ENCODE measurements at regions not wholly inside any gene's neighbourhood (a gene's known extent, or its start where the extent isn't known, plus 50 kb on each side); places are given as distances from the start of the nearest gene placed in this dataset.
"Not testable (repeated sequence)": the region's sequence is repeated elsewhere in the genome, so short reads cannot be mapped to it uniquely, and the experiment has no call there.

DNA sequence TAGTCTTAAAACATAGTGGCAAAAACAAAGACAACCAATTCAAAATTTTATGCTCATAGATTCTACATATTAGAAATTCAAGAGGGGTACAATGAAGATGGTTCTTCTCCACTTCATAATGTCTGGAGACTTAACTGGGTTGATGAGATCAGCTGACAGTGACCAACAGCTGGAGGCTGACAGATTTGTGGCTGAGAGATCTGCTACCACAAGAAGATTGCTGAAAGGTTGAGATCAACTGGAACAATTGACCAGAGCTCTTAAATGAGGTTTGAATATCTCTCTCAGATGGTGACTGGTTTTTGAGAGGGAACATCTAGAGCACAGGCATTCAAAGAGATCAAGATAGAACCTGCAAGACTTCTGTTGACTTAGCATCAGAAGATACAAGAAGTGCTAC lies 254.1 kb upstream of the ARPP21 start:
- DNase-seq (ENCODE audit: low read depth, low spot score) = no peak

- no peak for DNase-seq (ENCODE audit: low read depth, low spot score)
Measured at GRCh38 chr3:35389907-35390306, 249.4 kb upstream of the ARPP21 start.

- DNase-seq (ENCODE audit: low read depth, low spot score) = no peak
Measured at GRCh38 chr3:35392187-35392586, 247.1 kb upstream of the ARPP21 start.

DNA sequence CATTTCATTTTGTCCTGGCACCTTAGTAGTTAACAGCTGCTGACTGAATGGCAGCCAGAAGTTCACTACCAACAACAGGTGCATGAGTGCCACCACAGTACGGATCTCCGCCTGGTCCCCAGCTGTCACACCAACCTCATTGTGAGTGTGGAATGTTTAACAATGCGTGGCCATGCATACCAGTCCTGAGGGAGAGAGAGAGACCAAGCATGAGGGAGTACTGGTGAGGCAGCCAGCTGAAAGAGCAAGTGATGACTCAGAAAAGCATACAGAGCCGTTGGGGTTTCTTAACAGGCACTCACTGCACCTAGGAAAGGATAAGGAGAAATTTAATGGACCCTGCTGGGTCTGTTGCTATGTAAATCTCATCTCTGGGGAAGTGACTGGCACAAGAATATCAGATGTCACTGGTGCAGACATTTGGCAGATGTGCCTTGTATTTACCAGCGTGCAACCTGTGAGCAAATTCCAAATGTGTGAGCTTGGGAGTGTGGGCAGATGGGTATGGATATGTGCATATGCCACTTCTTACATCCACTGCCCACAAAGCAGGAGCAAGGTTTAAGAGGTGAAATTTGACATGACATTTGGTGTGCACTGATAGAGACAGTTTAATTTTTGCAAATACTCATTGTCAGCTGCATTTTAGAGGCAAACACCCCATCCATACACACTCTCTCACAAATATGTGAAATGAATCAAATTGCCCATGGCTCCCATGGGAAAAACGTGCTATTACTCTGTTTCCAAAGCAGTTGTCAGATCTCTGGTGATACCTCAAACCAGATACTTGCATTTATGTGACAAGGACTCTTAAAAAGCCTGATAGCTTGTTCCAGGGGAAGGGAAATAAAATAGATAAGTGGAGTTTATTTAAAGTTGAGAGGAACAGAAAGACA lies 245.2 kb upstream of the ARPP21 start:
- DNase-seq (ENCODE audit: low read depth, low spot score) = no peak

- no peak for DNase-seq (ENCODE audit: low read depth, low spot score)
Measured at GRCh38 chr3:35394905-35395304, 244.4 kb upstream of the ARPP21 start.

- no peak for DNase-seq (ENCODE audit: low read depth, low spot score)
Measured at GRCh38 chr3:35401671-35402070, 237.7 kb upstream of the ARPP21 start.

GRCh38 chr3:35404571-35404970 lies 234.8 kb upstream of the ARPP21 start:
- no peak for DNase-seq (ENCODE audit: low read depth, low spot score)

DNA sequence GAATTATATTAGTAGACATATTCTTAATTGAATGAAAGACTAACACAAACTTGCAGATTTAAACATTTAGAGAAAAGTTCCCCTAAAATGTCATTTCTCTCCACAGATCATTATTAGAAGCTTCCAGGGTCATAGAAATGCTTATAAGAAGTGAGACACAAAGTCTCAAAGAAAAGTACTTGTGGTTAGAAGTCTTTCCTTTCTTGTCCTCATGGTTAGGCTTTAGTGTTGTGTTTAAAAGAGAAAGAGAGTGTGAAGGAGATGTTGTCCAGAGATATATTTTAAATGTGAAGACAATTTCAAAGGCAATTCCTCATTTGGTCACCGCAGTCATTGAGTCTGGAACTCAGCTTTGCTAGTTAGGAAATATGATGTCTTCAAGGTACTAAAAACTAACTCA lies 230.4 kb upstream of the ARPP21 start:
- no peak for DNase-seq (ENCODE audit: low read depth, low spot score)

DNA sequence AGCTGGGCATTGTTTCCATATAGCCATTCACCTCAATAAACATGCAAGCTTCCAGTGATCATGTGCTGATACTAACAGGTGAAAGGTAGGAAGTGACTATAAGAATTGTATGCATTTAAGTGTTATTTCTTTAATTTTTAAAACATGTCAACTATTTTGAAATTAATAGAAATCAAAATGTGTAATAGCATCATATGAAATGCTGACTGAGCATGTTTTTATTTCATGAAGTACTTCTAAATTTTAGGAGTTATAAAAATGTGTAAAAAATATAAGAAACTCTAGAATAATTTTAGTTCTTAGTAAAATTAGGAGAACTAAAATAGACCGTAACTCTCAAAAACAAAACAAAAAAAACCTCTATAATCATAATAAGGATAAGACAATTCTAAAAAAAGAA lies 229.3 kb upstream of the ARPP21 start:
- no peak for DNase-seq (ENCODE audit: low read depth, low spot score)

DNA sequence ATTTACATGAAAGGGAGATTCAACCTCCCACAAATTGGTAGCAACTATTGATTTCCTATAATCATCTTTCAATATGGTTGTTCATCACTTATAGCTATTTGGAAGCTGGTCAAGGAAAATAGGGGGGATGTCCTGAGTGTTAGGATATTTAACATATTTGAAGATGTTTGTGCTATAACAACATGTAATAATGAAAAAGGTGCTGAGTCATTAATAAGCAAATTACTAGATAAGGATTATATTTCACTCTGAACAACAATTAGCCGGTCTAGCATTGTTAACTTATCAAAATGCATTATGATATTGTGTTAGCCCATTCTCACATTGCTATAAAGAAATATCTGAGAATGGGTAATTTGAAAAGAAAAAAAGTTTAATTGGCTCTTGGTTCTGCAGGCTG lies 225.8 kb upstream of the ARPP21 start:
- DNase-seq (ENCODE audit: low read depth, low spot score) = no peak

DNA sequence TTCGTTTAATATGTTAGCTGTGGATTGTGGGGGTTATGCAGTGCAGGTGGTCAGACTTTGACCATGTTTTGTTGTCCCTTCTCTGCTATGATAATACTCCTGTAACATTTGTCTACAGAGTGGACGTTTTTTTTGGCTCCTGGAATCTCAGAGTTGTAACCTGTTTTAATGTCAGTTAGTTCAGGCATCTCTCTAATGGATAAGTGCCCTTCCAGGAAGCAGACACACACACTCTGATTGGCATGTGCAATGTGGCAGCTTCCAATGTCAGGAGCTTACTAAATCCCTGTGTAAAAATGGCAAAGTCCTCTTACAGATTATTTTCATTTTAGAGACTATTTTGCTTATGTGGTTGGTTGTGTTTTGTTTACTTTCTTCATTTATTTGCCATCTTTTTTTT lies 222.2 kb upstream of the ARPP21 start:
- DNase-seq (ENCODE audit: low read depth, low spot score) = no peak

DNA sequence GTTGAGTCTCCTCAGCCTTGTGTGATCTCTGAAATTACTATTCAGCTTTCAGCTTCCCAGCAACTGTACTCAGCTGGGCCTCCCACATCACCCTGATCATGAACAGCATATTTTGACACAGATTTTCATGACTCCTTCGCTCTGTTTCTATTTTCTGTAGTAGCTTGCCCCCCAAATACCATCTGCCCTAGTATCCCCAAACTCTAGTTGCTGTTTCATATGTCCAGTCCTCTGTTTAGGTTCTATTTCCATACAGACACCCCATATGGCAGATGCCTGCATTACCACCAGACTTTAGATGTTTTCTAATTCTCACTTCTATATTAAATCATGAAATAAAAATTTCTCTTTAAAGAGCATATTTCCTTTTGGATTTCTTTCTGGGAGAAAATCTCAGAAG lies 217.2 kb upstream of the ARPP21 start:
- no peak for DNase-seq (ENCODE audit: low read depth, low spot score)

DNA sequence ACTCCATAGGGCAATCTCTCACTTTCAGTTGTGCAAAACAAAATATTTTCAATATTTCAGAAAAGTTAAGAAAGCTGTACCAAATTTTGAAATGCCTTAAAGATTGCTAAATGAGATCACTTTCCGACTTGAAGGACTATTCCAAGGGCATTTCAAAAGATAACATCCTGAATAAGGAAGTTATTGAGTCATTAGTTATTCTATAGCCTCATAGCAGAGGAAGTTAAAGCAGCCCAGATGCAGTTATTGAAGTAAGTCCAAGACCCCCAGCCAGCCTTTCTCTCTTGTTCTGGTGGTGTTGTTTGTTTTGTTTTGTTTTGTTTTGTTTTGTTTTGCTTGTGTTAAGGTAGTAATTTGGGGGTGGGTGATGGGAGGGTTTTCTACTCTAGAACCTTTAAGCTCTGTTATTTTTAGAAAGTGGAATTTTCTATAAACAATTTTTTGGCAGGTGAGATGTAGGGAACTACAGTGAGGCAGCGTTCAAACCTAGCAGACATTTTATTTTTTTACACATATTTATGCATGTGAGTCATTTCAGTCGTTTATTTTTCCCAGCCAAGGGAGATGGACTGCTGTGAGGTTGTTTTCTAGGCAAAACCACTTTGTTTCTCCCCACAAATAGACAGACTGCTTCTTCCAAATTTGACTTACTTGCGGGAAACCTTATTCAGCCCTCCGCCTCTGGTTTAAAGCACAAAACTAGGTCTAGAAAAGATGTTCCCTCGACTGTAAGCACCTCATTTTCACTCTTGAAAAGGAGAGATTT lies 216.3 kb upstream of the ARPP21 start:
- peak; percentile 82 for DNase-seq (ENCODE audit: low read depth, low spot score)

DNA sequence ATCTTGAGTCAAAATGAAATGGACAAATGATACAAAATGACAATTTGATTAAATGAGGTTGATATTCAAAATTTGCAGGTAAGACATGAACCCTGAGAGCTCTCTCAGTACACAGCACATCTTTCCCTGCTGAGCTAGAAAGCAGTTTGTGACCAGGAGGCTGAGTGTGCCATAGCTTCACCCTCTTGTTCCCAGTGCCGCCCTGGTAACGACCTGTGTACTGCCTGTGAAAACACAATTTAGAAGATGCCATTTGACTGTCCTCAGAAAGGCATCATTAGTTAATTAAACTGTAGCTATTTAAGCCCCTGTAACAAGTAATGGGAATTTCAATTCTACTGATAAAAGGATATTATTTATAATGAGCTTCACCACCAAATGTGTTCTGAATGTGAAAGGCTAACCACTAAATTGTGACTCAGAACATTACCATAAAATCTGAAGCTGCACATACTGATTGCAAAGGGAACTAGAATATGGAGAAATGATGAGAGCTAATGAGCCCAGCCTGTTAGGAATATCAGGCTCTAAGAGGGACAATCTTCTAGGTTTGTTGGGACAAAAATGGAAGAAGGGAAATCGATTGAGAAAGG lies 212.9 kb upstream of the ARPP21 start:
- no peak for DNase-seq (ENCODE audit: low read depth, low spot score)

DNA sequence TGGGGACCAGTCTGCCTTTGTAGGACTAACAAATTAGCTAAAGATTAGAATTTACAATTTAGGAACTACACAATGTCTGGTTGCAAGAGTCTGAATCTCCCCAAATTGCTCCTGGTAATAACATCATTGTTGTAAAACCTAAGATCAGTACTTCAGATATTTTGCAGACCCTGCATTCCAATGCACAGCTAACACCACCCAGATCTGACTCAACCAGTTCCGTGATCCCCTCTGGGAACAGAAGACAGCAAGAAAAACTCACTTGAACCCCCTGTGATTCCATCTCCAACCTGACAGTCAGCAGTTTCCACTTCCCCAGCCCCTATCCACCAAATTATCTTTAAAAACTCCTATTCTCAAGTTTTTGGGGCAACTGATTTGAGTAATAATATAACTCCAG lies 201.9 kb upstream of the ARPP21 start:
- DNase-seq (ENCODE audit: low read depth, low spot score) = no peak

GRCh38 chr3:35438101-35438500 lies 201.2 kb upstream of the ARPP21 start:
- no peak for DNase-seq (ENCODE audit: low read depth, low spot score)

- DNase-seq (ENCODE audit: low read depth, low spot score) = no peak
Measured at GRCh38 chr3:35439663-35440062, 199.7 kb upstream of the ARPP21 start.

DNA sequence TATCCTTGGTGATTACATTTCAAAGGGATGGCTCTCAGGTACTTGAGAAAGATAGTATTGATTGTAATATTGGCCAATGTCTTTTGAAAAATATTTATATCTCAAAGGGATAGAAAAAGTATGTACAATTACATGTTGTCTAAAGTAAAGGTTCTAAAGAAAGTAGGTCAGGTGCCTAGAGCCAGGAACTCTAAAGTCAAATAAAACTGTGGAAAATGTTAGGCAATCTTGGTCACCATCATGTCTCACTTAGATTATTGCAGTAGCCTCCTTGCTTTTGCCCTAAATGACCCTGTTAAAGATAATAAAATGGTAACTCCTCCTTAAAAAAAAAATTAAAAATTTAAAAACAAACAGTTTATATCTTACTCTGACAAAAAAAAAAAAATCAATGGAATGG lies 198.5 kb upstream of the ARPP21 start:
- no peak for DNase-seq (ENCODE audit: low read depth, low spot score)

DNA sequence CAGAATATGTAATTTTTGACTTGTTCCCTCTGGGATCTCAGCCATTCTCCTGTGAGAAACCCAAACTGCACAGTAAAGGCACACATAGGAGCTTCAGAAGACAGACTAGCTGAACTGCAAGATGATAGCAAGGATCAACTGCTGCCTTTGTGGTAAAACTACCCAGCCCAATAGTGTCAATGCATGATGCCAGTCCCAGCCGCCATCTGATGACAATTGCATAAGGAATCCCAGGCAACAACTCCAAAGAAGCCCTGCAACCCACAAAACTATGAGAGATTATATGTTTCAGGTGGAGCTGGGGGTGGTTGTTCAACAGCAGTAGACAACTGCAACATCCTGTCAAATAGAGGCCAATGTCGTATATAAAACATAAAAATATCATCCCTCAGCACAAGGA lies 192.4 kb upstream of the ARPP21 start:
- no peak for DNase-seq (ENCODE audit: low read depth, low spot score)

GRCh38 chr3:35448121-35448520 lies 191.2 kb upstream of the ARPP21 start:
- DNase-seq (ENCODE audit: low read depth, low spot score) = no peak

- no peak for DNase-seq (ENCODE audit: low read depth, low spot score)
Measured at GRCh38 chr3:35448681-35449080, 190.6 kb upstream of the ARPP21 start.

- not testable (repeated sequence) for DNase-seq (ENCODE audit: low read depth, low spot score)
Measured at GRCh38 chr3:35454819-35455218, 184.5 kb upstream of the ARPP21 start.

DNA sequence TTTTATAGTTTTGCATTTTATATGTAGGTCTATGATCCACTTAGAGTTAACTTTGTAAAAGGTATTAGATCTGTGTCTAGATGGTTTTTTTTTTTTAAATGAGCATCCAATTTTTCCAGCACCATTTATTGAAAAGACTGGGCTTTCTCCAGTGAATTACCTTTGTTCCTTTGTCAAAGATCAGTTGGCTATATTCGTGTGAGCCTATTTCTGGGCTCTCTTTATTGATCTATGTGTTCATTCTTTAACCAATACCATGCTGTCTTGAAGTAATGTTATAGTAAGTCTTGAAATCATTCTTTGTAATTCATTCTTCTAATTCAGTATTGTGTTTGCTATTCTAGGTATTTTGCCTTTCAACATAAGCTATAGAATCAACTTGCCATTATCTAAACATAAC lies 165.4 kb upstream of the ARPP21 start:
- DNase-seq (ENCODE audit: low read depth, low spot score) = no peak

All from smooth muscle cell of the brain vasculature (primary cell).